Neutrophil (primary cell): ENCODE measurements at regions not wholly inside any gene's neighbourhood (a gene's known extent, or its start where the extent isn't known, plus 50 kb on each side); places are given as distances from the start of the nearest gene placed in this dataset.

ENCODE experiments used
- H3K27ac ChIP-seq: fragments of 200-600 bp; sonication (generic); 2 replicates; pipeline ENCODE4 v1.5.1; 2016; ENCODE audit warnings: mild to moderate bottlenecking, moderate library complexity
- H3K27me3 ChIP-seq: fragments of 200-600 bp; sonication (generic); 2 replicates; pipeline ENCODE4 v1.6.0; 2016; ENCODE audit warnings: mild to moderate bottlenecking
- H3K36me3 ChIP-seq: fragments of 200-600 bp; sonication (generic); 2 replicates; pipeline ENCODE4 v1.5.1; 2017
- H3K4me1 ChIP-seq, 2 experiments: fragments of 200-600 bp in 1 of 2; sonication (generic) in 1 of 2; 1 replicate in 1 of 2; 2 replicates in 1 of 2; pipeline versions ENCODE4 v1.5.1 to v1.6.1; 2013 to 2016; ENCODE audit warnings: low read depth in 1 of 2, low read length in 1 of 2, mild to moderate bottlenecking in 1 of 2, moderate library complexity in 1 of 2; ENCODE audit not compliant: control insufficient read depth in 1 of 2, insufficient read depth in 1 of 2
- H3K4me3 ChIP-seq, 2 experiments: fragments of 200-600 bp in 1 of 2; sonication (generic) in 1 of 2; 1 replicate in 1 of 2; 2 replicates in 1 of 2; pipeline ENCODE4 v1.5.1; 2013 to 2016; ENCODE audit warnings: low read depth in 1 of 2, low read length in 1 of 2, mild to moderate bottlenecking in 1 of 2, moderate library complexity in 1 of 2
- H3K9me3 ChIP-seq: fragments of 200-600 bp; sonication (generic); 2 replicates; pipeline ENCODE4 v1.5.1; 2016
- CTCF ChIP-seq: fragments of 200-600 bp; sonication (generic); IDR thresholded peaks from 2 replicates; pipeline ENCODE4 v1.5.1; 2016; ENCODE audit warnings: antibody characterized with exemption

GRCh38 chr1:231108516-231109302 is 53.1 kb upstream of the TRIM67 start:
- Histone ChIP-seq H3K4me3 (no peak overlapping the region), H3K9me3 (no peaks in the 10 kb centered on the region), H3K27me3 (peaks cover 29% of the 10 kb centered on the region), H3K27ac (no peak overlapping the region), H3K36me3 (no peaks in the 10 kb centered on the region), H3K4me1 (peaks cover 0 to 12% of the 10 kb centered on the region in 2 experiments)
- TF ChIP-seq CTCF = no peak

GRCh38 chr1:231107600-231108326 is 54.1 kb upstream of the TRIM67 start:
- no peak overlapping the region for H3K4me3 ChIP-seq
- H3K36me3 ChIP-seq = no peaks in the 10 kb centered on the region
- no peaks in the 10 kb centered on the region for H3K9me3 ChIP-seq
- H3K27ac ChIP-seq = no peak overlapping the region
- TF ChIP-seq CTCF = no peak
- peaks cover 35% of the 10 kb centered on the region for H3K27me3 ChIP-seq
- H3K4me1 ChIP-seq = peaks cover 0 to 12% of the 10 kb centered on the region in 2 experiments

- Histone ChIP-seq H3K4me1 (peaks cover 0 to 12% of the 10 kb centered on the region in 2 experiments), H3K36me3 (no peaks in the 10 kb centered on the region), H3K9me3 (no peaks in the 10 kb centered on the region), H3K4me3 (no peak overlapping the region), H3K27me3 (peaks cover 39% of the 10 kb centered on the region), H3K27ac (no peak overlapping the region)
- TF ChIP-seq CTCF = no peak
Observed at GRCh38 chr1:231107151-231107550, 54.7 kb upstream of the TRIM67 start.

- Histone ChIP-seq H3K27ac (no peak overlapping the region), H3K9me3 (no peaks in the 10 kb centered on the region), H3K4me1 (peaks cover 0 to 12% of the 10 kb centered on the region in 2 experiments), H3K27me3 (peaks cover 39% of the 10 kb centered on the region), H3K4me3 (no peak overlapping the region), H3K36me3 (no peaks in the 10 kb centered on the region)
- no peak for TF ChIP-seq CTCF
Observed at GRCh38 chr1:231106347-231106746, 55.5 kb upstream of the TRIM67 start.

GRCh38 chr1:231104917-231105316 is 56.9 kb upstream of the TRIM67 start:
- no peak for TF ChIP-seq CTCF
- peaks cover 39% of the 10 kb centered on the region for H3K27me3 ChIP-seq
- H3K36me3 ChIP-seq = no peaks in the 10 kb centered on the region
- H3K9me3 ChIP-seq = no peaks in the 10 kb centered on the region
- H3K27ac ChIP-seq = no peak overlapping the region
- no peak overlapping the region for H3K4me3 ChIP-seq
- peaks cover 0 to 12% of the 10 kb centered on the region in 2 experiments for H3K4me1 ChIP-seq
